ENCODE measurements at regions not wholly inside any gene's neighbourhood (a gene's known extent, or its start where the extent isn't known, plus 50 kb on each side); places are given as distances from the start of the nearest gene placed in this dataset.
"Not testable (repeated sequence)": the region's sequence is repeated elsewhere in the genome, so short reads cannot be mapped to it uniquely, and the experiment has no call there.

- no peak for DNase-seq
Observed at GRCh38 chr7:28330384-28331070, 81.8 kb upstream of the CREB5 start.

- DNase-seq = peak; percentile 25
Observed at GRCh38 chr7:28332046-28332445, 80.3 kb upstream of the CREB5 start.

DNA sequence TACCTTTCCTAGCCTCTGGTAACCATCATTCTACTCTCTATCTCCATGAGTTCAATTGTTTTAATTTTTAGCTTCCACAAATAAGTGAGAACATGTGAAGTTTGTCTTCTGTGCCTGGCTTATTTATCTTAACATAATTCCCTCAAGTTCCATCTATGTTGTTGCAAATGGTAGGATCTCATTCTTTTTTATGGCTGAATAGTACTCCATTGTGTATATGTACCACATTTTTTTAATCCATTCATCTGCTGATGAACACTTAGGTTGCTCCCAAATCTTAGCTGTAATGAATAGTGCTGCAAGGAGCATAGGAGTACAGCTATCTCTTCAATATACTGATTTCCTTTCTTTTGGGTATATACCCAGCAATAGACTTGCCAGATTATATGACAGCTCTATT, 78.8 kb upstream of the CREB5 start:
- DNase-seq = not testable (repeated sequence)

GRCh38 chr7:28336806-28337205, 75.5 kb upstream of the CREB5 start:
- DNase-seq = no peak

GRCh38 chr7:28338041-28338440, 74.3 kb upstream of the CREB5 start:
- DNase-seq = no peak

- no peak for DNase-seq
Observed at GRCh38 chr7:28343462-28343861, 68.9 kb upstream of the CREB5 start.

DNA sequence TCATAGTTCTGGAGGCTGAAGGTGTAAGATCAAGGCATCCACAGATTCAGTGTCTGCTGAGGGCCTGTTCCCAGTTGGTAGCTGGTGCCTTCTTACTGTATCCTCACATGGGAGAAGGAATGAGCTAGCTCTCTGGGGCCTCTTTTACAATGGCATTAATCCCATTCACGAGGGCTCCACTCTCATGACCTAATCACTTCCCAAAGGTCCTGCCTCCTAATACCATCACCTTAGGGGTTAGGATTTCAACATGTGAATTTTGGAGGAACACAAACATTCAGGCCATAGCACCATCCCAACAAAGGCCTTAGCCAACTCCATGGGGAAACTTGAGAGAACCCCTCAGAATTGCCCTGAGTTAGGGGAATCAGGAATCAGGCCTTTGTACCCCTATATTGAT, 66.1 kb upstream of the CREB5 start:
- DNase-seq = no peak

- no peak for DNase-seq
Observed at GRCh38 chr7:28346676-28347363, 65.5 kb upstream of the CREB5 start.

DNA sequence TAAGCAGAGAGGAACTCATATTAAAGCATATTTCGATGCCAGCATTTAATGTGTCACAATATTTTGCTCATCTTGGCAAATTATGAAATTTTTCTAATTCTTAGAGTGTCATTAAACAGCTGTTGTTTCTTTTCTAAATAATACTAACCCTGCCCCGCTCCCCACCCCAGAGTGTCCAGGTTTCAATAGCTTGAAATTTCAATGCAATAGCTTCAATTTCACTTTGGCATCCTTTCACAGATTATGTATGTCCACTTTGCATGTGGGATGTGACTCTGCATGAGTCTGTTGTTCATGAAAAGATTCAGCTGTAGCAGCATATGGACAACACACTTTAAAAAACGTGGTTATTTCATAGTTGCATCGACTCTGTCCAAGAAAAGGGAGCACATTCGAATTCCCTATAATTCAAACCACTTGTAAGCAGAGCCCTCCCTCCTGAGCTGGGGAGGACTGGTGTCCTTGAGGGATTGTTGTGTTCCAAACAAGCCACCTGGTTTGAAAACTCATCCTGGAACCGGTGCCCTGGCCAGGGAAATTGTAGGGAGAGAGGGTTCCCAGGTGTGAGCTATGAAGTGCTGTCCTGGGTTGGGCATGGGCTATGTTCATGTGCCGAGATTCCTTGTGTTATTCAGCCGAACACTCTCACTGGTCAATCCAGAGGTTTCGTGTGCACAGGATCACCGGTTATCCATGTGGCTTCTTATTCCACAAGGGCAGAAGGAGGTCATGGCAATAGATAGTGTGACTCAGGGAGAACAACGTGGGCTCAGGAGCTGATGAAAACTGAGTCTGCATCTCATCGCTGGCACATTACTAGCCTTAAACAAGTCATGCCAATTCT, 64.6 kb upstream of the CREB5 start:
- DNase-seq = peak; percentile 44

DNA sequence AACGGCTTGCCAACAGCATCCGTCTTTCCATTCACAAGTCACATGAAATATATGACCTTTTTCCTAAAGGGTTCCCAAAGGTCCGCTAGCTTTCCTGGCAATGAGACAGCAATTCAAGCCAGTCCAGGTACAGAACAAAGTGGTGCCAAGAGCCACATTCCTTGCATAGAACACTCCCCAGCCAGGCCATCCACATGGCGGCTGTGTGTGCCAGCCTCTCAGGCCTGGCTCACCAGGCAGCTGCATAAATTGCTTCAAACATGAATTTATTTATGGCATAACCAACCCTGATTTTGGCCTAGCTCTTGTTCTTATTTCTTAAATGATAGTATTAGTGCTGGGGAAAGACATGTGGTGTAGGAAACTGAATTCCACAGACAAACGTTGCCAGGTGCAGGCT, 63.7 kb upstream of the CREB5 start:
- DNase-seq = no peak

GRCh38 chr7:28349637-28350036, 62.7 kb upstream of the CREB5 start:
- DNase-seq = no peak

DNA sequence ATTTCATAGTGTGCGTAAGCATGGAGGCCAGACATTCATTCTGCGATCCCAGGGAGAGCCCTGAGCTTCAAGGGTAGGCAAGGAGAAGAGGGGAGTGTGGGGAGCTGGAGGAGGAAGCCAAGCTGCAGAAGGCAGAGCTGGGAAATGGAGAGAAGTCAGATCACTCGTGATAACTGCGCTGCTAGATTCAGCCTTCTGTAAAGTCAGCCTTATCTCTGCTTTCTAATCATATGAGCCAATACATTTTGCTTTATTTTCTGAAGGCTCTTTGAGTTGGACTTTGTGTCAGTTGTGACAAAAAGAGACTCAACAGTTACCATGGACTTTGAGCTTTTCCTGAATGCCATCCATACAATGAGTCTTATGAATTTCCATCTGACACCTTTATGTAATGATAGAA, 61.7 kb upstream of the CREB5 start:
- no peak for DNase-seq

DNA sequence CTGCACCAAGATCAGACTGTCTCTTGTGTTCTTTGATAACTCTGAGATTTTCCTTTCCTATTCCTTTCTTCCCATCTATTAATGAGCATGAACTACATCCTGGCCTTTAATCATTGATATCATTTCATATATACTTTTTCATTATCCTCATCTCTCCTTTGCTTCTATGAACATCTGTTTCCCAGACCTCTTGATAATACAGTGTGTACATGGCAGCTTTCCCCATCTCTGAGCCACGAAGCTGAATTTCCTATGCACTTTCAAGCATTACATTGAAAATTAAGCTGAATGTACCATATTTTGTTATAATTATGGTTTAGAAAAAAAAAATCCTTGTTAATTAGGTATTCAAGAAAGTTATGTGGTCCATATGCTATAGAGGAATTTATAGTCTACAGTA, 60.9 kb upstream of the CREB5 start:
- no peak for DNase-seq

DNA sequence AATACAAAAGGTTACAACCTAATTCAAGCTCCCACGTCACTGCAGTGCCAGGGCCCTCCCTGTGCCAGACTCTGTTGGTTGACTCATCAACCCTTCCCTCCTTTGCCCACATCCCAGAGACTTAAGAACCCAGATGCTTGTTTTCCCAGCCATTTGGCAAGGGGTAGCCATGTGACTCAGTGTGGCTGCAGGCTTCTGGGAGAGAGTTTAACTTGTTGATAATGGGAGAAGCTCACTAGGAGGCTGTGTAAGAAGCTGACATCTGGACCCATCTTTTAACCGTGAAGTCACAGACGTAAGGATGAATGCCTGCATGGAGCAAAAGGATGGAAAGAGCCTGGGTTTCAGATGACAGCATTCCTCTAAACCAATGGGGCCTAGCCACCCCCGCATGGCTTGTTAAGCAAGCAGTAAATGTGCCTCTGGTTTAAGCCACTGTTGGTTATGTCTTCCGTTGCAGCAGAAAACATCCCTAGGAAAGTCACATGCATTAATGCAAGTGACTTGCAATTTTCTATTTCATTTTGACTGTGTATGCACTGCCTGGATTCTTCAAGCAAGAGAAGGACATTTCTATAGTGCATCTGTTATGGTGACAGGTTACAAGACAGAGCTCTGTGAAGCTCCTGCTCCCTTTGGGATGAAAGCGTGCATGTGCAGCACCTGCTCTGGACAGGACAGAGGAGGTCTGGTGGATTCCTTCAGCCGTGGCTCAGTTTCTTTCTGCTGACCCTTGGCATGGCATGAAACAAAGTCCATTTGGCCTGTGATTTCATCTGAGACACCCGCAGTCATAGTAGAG, 57.5 kb upstream of the CREB5 start:
- DNase-seq = no peak

DNA sequence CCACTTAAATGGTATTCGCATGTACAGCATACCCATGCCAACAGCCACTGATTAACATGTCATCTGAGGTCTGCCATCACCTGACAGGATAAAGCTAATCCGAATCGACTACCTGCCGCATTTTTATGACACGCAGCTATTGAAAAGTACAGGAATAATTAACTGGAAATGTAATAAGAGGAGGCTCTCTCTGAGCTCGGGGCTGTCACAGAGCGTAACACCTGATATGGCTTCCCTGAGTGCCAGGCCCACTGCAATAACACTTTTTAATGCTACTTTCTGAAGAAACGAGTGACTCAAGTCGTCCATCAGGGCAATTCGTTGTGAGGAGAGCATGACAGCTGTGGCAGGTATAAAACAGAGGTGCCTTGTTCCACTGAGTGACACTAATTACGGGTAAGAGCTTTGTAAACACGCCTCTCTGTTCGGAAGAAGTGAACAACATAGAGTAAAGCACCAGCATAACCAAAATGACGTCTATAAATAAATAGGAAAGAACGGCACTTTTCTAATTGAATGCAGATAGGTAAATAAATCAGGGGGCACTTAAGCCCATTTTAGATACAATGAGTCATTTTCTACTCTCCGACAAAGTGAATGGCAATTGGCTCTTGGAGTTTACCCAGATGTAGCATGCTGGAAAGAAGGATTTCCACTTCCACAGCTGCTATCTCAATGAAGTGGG, 56.5 kb upstream of the CREB5 start:
- no peak for DNase-seq

GRCh38 chr7:28356619-28357018, 55.7 kb upstream of the CREB5 start:
- DNase-seq = no peak

DNA sequence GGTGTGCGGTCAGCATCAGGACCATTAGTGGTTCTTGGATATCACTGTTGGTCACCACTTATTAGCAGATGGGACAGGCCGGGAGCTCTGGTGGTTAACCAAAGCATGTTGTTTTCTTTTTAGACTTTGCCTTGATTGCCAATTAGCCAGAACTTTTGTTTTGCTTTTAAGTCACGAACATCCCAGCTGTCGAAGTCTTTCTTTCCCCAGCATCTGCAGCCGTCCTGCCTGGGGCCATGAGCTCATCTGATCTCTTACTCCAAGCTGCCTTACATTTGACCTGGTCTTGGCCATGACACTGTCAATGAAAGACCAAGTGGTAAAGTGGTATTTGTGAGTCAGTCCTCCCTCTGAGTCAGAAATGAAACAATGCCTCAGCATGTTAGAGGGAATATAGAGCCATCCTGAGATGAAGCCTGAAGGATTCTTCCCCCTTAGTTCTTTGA, 53.9 kb upstream of the CREB5 start:
- peak; percentile 33 for DNase-seq

DNA sequence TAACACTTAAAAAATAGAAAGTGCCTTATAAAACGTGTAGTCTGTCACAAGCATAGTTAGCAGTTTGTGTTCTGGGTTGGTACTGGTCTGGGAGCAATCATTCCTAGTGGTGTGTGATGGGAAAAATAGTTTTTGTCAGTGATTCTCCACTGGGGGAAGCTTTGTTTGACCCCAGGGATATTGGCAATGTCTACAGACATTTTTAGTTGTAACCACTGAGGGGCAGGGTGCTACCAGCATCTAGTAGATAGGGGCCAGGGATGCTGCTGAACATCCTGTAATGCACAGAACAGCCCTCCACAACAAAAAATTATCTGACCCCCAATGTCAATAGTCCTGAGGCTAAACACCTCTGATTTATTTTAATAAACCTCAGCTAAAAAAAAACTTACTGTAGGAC, 51.6 kb upstream of the CREB5 start:
- DNase-seq = no peak

GRCh38 chr7:28361551-28361950, 50.8 kb upstream of the CREB5 start:
- DNase-seq = no peak

DNA sequence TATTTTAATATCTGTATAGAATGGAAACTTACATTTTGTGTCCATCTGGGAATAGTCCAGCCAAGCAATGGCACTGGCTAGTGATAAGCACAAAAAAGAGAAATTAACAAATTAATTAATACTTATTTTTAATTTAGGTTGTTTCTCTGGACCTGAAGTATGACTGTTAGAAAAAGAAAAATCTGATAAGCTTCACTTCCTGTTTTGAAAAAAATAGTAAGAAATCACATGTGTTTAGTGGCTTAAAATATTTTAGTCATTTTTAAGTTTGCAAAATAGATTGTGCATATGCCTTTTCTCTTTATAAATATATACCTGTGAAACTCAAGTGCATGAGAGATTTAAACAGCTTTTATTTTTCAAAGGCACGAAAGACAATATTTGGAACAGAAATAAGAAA, 50.1 kb upstream of the CREB5 start:
- DNase-seq = no peak

All from eye (tissue), 1 donor.